ENCODE measurements at regions not wholly inside any gene's neighbourhood (a gene's known extent, or its start where the extent isn't known, plus 50 kb on each side); places are given as distances from the start of the nearest gene placed in this dataset.

GRCh38 chr2:164143183-164143930, 407.5 kb upstream of the FIGN start:
- TF ChIP-seq POLR2AphosphoS5 (IDR thresholded peaks at IDR 0.05) = no peak
- TF ChIP-seq CTCF (IDR thresholded peaks at IDR 0.05) = no peak
- TF ChIP-seq EP300 (IDR thresholded peaks at IDR 0.05) = no peak
- TF ChIP-seq POLR2A (IDR thresholded peaks at IDR 0.05) = no peak
- H3K27ac ChIP-seq = no peak overlapping the region

GRCh38 chr2:164142755-164143154, 406.9 kb upstream of the FIGN start:
- ATAC-seq = no peak
- H3K4me1 ChIP-seq = no peaks in the 10 kb centered on the region
- H3K36me3 ChIP-seq = no peaks in the 10 kb centered on the region
- H3K27ac ChIP-seq = no peak overlapping the region
- 95 to 98% methylated on average over 5 of the region's 5 CpGs for WGBS, 2 donors (ENCODE audit: low coverage in 1 of 2)
- TF ChIP-seq CTCF (IDR thresholded peaks at IDR 0.05) = no peak
- TF ChIP-seq POLR2AphosphoS5 (IDR thresholded peaks at IDR 0.05) = no peak
- TF ChIP-seq EP300 (IDR thresholded peaks at IDR 0.05) = no peak
- TF ChIP-seq POLR2A (IDR thresholded peaks at IDR 0.05) = no peak
- H3K27me3 ChIP-seq = no peaks in the 10 kb centered on the region
- H3K9me3 ChIP-seq = no peaks in the 10 kb centered on the region
- no peak overlapping the region for H3K4me3 ChIP-seq

More at GRCh38 chr2:164143183-164143930, 407.5 kb upstream of the FIGN start:
- Histone ChIP-seq H3K27me3 (no peaks in the 10 kb centered on the region), H3K4me3 (no peak overlapping the region), H3K4me1 (no peaks in the 10 kb centered on the region), H3K9me3 (no peaks in the 10 kb centered on the region), H3K36me3 (no peaks in the 10 kb centered on the region)
- no peak for ATAC-seq
- 96 to 97% methylated on average over 12 to 15 of the region's 29 CpGs for WGBS, 2 donors (ENCODE audit: low coverage in 1 of 2)

- Histone ChIP-seq H3K27ac (no peak overlapping the region), H3K9me3 (no peaks in the 10 kb centered on the region), H3K36me3 (no peaks in the 10 kb centered on the region), H3K4me3 (no peak overlapping the region), H3K27me3 (no peaks in the 10 kb centered on the region), H3K4me1 (no peaks in the 10 kb centered on the region)
- no peak for ATAC-seq
- 8 to 35% methylated on average over 1 of the region's 1 CpG for WGBS, 2 donors (ENCODE audit: low coverage in 1 of 2)
- TF ChIP-seq EP300 (IDR thresholded peaks at IDR 0.05) (no peak), POLR2A (IDR thresholded peaks at IDR 0.05) (no peak), CTCF (IDR thresholded peaks at IDR 0.05) (no peak), POLR2AphosphoS5 (IDR thresholded peaks at IDR 0.05) (no peak)
These were observed 405.5 kb upstream of the FIGN start for GRCh38 chr2:164141271-164141670.

GRCh38 chr2:164138750-164139149, 402.9 kb upstream of the FIGN start:
- H3K4me1 ChIP-seq = peaks cover 0 to 9% (median 0%) of the 10 kb centered on the region in 3 donors

More at GRCh38 chr2:164138750-164139149, 402.9 kb upstream of the FIGN start:
- H3K27me3 ChIP-seq = no peaks in the 10 kb centered on the region
- no peak for ATAC-seq
- WGBS, 2 donors (ENCODE audit: low coverage in 1 of 2) = 96 to 99% methylated on average over 4 of the region's 4 CpGs
- TF ChIP-seq POLR2AphosphoS5 (IDR thresholded peaks at IDR 0.05) = no peak
- TF ChIP-seq CTCF (IDR thresholded peaks at IDR 0.05) = no peak
- no peak for TF ChIP-seq POLR2A (IDR thresholded peaks at IDR 0.05)
- no peak for TF ChIP-seq EP300 (IDR thresholded peaks at IDR 0.05)
- H3K36me3 ChIP-seq = no peaks in the 10 kb centered on the region
- H3K27ac ChIP-seq = no peak overlapping the region
- no peaks in the 10 kb centered on the region for H3K9me3 ChIP-seq
- H3K4me3 ChIP-seq = no peak overlapping the region

All from gastroesophageal sphincter (tissue), 4 donors.